Calu3 (cell line): ENCODE measurements at regions not wholly inside any gene's neighbourhood (a gene's known extent, or its start where the extent isn't known, plus 50 kb on each side); places are given as distances from the start of the nearest gene placed in this dataset.
A peak's percentile ranks its signal among the peaks of the same experiment; 100 is the strongest.
"Not testable (repeated sequence)": the region's sequence is repeated elsewhere in the genome, so short reads cannot be mapped to it uniquely, and the experiment has no call there.

Source experiments
- BruUV-seq: library from RNA; stranded (reverse); fragments of 400-500 nt; replicated peaks from 2 replicates; lab custom pipeline; 2021; lab: Mats Ljungman, UMichigan
- CTCF ChIA-PET: fragments of 300-600 bp; sonication (Branson Sonifier 250); formaldehyde crosslinking; loops from one replicate; lab custom pipeline; 2022; ENCODE audit warnings: antibody characterized with exemption; lab: Charles Lee
- DNase-seq: peaks from one replicate; pipeline ENCODE4 v3.0.0; 2022
- H3K27ac Mint-ChIP-seq: one replicate; pipeline ENCODE4 v1.8.0; 2022; ENCODE audit warnings: mixed read lengths; ENCODE audit not compliant: unreplicated experiment
- H3K27me3 Mint-ChIP-seq: one replicate; pipeline ENCODE4 v1.8.0; 2022; ENCODE audit warnings: mixed read lengths; ENCODE audit not compliant: unreplicated experiment
- H3K36me3 Mint-ChIP-seq: one replicate; pipeline ENCODE4 v1.8.0; 2022; ENCODE audit warnings: mild to moderate bottlenecking, moderate library complexity, mixed read lengths; ENCODE audit not compliant: insufficient read depth, unreplicated experiment
- H3K4me1 Mint-ChIP-seq: one replicate; pipeline ENCODE4 v1.8.0; 2022; ENCODE audit warnings: mild to moderate bottlenecking, low read depth, mixed read lengths; ENCODE audit not compliant: unreplicated experiment
- H3K4me3 Mint-ChIP-seq: one replicate; pipeline ENCODE4 v1.8.0; 2022; ENCODE audit warnings: mild to moderate bottlenecking, low read depth, moderate library complexity, mixed read lengths; ENCODE audit not compliant: unreplicated experiment
- H3K9me3 Mint-ChIP-seq: one replicate; pipeline ENCODE4 v1.8.0; 2022; ENCODE audit warnings: low read depth, mixed read lengths; ENCODE audit not compliant: unreplicated experiment
- intact Hi-C: fragments of 100-400 bp; cut with micrococcal nuclease; formaldehyde crosslinking; loops from one replicate; pipeline ENCODE4 v1.10.0; 2022; ENCODE audit not compliant: unreplicated experiment
- TF ChIP-seq, protein P1 (sequence below): fragments of 200-600 bp; IDR thresholded peaks from one replicate; pipeline ENCODE4 v1.8.0; 2022; ENCODE audit warnings: antibody characterized with exemption; ENCODE audit not compliant: unreplicated experiment

DNA sequence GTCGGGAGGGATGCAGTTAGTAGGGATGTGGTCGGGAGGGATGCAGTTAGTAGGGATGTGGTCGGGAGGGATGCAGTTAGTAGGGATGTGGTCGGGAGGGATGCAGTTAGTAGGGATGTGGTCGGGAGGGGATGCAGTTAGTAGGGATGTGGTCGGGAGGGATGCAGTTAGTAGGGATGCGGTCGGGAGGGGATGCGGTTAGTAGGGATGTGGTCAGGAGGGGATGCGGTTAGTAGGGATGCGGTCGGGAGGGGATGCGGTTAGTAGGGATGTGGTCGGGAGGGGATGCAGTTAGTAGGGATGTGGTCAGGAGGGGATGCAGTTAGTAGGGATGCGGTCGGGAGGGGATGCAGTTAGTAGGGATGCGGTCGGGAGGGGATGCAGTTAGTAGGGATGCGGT, 96.2 kb downstream of the BDH1 start:
- BruUV-seq, result not testable (repeated sequence)
- peaks cover 18% of the 10 kb centered on the region for H3K4me1 Mint-ChIP-seq

DNA sequence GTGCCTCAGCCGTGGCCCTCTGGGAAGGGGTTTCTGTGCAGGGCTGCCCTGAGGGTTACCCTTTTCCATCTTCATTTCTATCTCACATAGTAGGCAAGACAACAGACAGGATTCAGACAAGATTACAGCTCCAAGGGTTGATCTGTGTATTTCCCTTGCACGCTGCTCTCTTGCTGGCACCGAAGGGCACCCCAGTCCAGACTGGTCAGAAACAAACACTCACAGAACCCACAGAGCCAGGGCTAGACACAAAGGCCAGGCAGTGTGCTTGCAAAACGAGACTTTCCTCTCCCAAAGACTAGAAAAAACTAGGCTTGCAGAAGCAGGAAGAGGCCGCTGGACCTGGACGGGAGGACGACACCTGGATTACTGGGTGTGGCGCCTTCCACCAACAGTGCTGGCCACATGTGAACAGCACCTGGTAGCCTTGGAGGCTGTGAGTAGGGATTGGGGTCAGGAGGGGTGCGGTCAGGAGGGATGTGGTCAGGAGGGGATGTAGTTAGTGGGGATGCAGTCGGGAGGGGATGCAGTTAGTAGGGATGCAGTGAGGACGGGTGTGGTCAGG, 96.8 kb downstream of the BDH1 start:
- Mint-ChIP-seq H3K9me3 (no peaks in the 10 kb centered on the region), H3K27ac (no peak overlapping the region), H3K4me3 (no peak overlapping the region), H3K27me3 (peaks cover 16% of the 10 kb centered on the region), H3K4me1 (peaks cover 18% of the 10 kb centered on the region), H3K36me3 (peaks cover 24% of the 10 kb centered on the region)
- DNase-seq, result no peak
- TF ChIP-seq, protein P1, sequence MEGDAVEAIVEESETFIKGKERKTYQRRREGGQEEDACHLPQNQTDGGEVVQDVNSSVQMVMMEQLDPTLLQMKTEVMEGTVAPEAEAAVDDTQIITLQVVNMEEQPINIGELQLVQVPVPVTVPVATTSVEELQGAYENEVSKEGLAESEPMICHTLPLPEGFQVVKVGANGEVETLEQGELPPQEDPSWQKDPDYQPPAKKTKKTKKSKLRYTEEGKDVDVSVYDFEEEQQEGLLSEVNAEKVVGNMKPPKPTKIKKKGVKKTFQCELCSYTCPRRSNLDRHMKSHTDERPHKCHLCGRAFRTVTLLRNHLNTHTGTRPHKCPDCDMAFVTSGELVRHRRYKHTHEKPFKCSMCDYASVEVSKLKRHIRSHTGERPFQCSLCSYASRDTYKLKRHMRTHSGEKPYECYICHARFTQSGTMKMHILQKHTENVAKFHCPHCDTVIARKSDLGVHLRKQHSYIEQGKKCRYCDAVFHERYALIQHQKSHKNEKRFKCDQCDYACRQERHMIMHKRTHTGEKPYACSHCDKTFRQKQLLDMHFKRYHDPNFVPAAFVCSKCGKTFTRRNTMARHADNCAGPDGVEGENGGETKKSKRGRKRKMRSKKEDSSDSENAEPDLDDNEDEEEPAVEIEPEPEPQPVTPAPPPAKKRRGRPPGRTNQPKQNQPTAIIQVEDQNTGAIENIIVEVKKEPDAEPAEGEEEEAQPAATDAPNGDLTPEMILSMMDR, result no peak
- CTCF ChIA-PET, result interaction anchor here (0.7 to 1.4 kb wide), 2 partner anchors 20 to 58 kb away, joined by 3 to 4 read pairs; no protein-coding TSS in a partner anchor
- intact Hi-C loops, result loop anchor here (5.0 to 10.0 kb wide), 2 partner anchors 33 to 234 kb away; no protein-coding TSS in a partner anchor
- no TSS peak for BruUV-seq

More for the DNA sequence above, 96.2 kb downstream of the BDH1 start:
- H3K27ac Mint-ChIP-seq, CTCF ChIA-PET, H3K4me3 Mint-ChIP-seq, H3K9me3 Mint-ChIP-seq, DNase-seq: not testable (repeated sequence)
- intact Hi-C loops, result loop anchor here (5.0 to 10.0 kb wide), 2 partner anchors 33 to 235 kb away; no protein-coding TSS in a partner anchor
- Mint-ChIP-seq H3K27me3 (peaks cover 16% of the 10 kb centered on the region), H3K36me3 (peaks cover 24% of the 10 kb centered on the region)

DNA sequence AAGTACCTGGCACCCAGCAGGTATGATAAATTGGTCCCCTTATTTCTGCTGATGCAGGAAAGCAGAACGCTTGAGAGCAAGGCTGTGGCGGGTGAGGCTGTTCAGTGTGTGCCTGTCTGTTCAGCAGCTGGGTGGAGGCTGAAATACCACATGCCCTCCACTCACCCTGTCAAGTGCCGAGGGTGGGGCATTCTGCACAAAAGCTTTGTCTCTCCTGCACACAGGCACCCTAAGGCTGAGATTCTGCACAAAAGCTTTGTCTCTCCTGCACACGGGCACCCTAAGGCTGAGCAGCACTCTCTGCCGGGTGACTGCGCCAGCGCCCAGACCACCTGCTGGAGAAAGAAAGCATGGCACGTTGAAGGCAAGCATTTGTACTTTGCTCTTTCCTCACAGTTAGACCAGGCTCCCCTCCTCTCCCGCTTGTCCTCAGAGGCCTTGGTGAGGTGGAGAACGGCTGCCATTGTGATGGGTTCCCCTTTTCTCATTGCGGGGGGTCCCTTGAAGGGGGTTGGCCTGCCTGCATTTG, 97.5 kb downstream of the BDH1 start:
- Mint-ChIP-seq H3K27ac (no peak overlapping the region), H3K27me3 (peaks cover 16% of the 10 kb centered on the region), H3K4me3 (no peak overlapping the region), H3K4me1 (peaks cover 21% of the 10 kb centered on the region), H3K9me3 (no peaks in the 10 kb centered on the region), H3K36me3 (peaks cover 24% of the 10 kb centered on the region)
- intact Hi-C loops, result loop anchor here (5.0 to 10.0 kb wide), 2 partner anchors 34 to 233 kb away; no protein-coding TSS in a partner anchor
- no TSS peak for BruUV-seq
- TF ChIP-seq, protein P1, result peak; percentile 60
- DNase-seq, result peak; percentile 66
- CTCF ChIA-PET, result interaction anchor here (0.7 to 1.4 kb wide), 4 partner anchors 21 to 227 kb away, joined by 3 to 4 read pairs (median 4); no protein-coding TSS in a partner anchor

DNA sequence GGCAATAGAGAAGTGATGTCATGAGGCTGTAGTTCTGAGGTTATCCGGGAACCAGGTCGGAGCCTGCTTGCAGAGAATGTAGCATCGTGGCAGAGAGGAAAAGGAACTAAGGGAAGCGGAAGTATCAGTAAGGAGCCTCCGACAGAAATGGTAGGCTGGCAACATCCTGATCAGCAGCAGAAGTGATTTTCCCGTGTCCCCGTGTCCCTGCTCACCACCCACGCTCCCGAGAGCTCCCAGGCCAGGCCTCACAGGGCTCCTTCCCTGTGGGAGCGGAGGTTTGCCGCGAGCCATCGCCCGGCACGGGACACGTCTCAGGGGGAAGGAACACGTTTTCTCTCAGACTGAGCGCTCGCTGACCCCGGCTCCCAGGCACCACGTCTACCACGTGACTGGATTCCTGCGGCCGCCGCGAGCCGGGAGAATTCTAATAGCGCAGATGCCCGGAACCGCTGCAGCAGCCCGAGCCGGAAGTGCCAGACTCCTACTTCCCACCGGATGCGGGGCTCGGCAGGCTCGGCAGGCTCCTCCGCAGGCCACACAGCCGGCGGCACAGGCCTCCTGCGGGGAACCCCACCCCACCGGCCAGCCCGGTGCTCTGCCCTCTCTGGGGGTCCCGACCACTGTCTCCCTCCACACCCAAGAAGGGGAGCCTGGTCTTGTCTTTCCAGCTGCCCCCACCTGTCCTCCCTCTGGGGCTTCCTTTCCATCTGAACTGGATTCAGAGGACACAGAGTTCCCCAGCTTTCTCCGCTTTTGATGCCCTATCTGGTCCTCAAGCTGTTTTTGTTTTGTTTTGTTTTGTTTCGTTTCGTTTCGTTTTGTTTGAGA, 99.3 kb downstream of the BDH1 start:
- H3K27ac Mint-ChIP-seq, result peak overlapping the region; percentile 53
- peaks cover 19% of the 10 kb centered on the region for H3K36me3 Mint-ChIP-seq
- TF ChIP-seq, protein P1, result no peak
- H3K27me3 Mint-ChIP-seq, result peaks cover 16% of the 10 kb centered on the region
- peaks cover 21% of the 10 kb centered on the region for H3K4me1 Mint-ChIP-seq
- BruUV-seq, result no TSS peak
- intact Hi-C loops, result loop anchor here (5.0 to 10.0 kb wide), 2 partner anchors 36 to 232 kb away; no protein-coding TSS in a partner anchor
- no peaks in the 10 kb centered on the region for H3K9me3 Mint-ChIP-seq
- CTCF ChIA-PET, result no interaction called here
- DNase-seq, result peak; percentile 84
- H3K4me3 Mint-ChIP-seq, result peak overlapping the region; percentile 63

GRCh38 chr3:197454841-197455240, 100.9 kb downstream of the BDH1 start:
- peaks cover 19% of the 10 kb centered on the region for H3K36me3 Mint-ChIP-seq
- H3K27ac Mint-ChIP-seq, BruUV-seq, H3K4me3 Mint-ChIP-seq, H3K9me3 Mint-ChIP-seq, DNase-seq: not testable (repeated sequence)
- CTCF ChIA-PET, result interaction anchor here (0.7 to 2.2 kb wide), 4 partner anchors 12 to 233 kb away, joined by 3 to 14 read pairs (median 4); no protein-coding TSS in a partner anchor
- peaks cover 21% of the 10 kb centered on the region for H3K4me1 Mint-ChIP-seq
- intact Hi-C loops, result loop anchor here (1.0 to 10.0 kb wide), 3 partner anchors 37 to 230 kb away; no protein-coding TSS in a partner anchor
- peaks cover 16% of the 10 kb centered on the region for H3K27me3 Mint-ChIP-seq
